ENCODE measurements at regions not wholly inside any gene's neighbourhood (a gene's known extent, or its start where the extent isn't known, plus 50 kb on each side); places are given as distances from the start of the nearest gene placed in this dataset.

GRCh38 chr15:39417366-39418134, 163.3 kb upstream of the THBS1 start:
- TF ChIP-seq POLR2A (IDR thresholded peaks at IDR 0.05; ENCODE audit: low read depth, low read length) (no peak), TAF1 (IDR thresholded peaks at IDR 0.05; ENCODE audit: low read depth, low read length) (no peak), POLR2AphosphoS5 (IDR thresholded peaks at IDR 0.05; ENCODE audit: low read depth, low read length) (no peak), SPI1 (IDR thresholded peaks at IDR 0.05; ENCODE audit: low read depth, low read length) (no peak), PAX5 (IDR thresholded peaks at IDR 0.05; ENCODE audit: insufficient read depth, low read length, severe bottlenecking) (no peak), POU2F2 (IDR thresholded peaks at IDR 0.05; ENCODE audit: low read depth, low read length) (no peak)
